Suppressor macrophage treated with lipopolysaccharide for 4 hours (primary cell): ENCODE measurements at regions not wholly inside any gene's neighbourhood (a gene's known extent, or its start where the extent isn't known, plus 50 kb on each side); places are given as distances from the start of the nearest gene placed in this dataset.

ENCODE experiments used
- DNase-seq: peaks from one replicate; pipeline ENCODE4 v3.0.0-alpha.2; 2020

- no peak for DNase-seq
These were observed 882.5 kb downstream of the SLC4A3 start for GRCh38 chr2:220509966-220510365.

GRCh38 chr2:220510668-220511067 lies 883.2 kb downstream of the SLC4A3 start:
- no peak for DNase-seq

GRCh38 chr2:220512419-220512818 lies 885.0 kb downstream of the SLC4A3 start:
- no peak for DNase-seq

- DNase-seq: no peak
These were observed 886.3 kb downstream of the SLC4A3 start for GRCh38 chr2:220513573-220514288.

GRCh38 chr2:220521551-220521950 lies 894.1 kb downstream of the SLC4A3 start:
- DNase-seq: no peak

GRCh38 chr2:220528180-220528675 lies 900.8 kb downstream of the SLC4A3 start:
- no peak for DNase-seq

- DNase-seq: no peak
These were observed 903.8 kb downstream of the SLC4A3 start for GRCh38 chr2:220531216-220531615.

- DNase-seq: no peak
These were observed 906.1 kb downstream of the SLC4A3 start for GRCh38 chr2:220533485-220533884.

- no peak for DNase-seq
These were observed 912.1 kb downstream of the SLC4A3 start for GRCh38 chr2:220539481-220539880.

GRCh38 chr2:220544049-220544448 lies 916.6 kb downstream of the SLC4A3 start:
- no peak for DNase-seq

- DNase-seq: no peak
These were observed 923.7 kb downstream of the SLC4A3 start for GRCh38 chr2:220550995-220551700.

GRCh38 chr2:220552790-220553535 lies 925.5 kb downstream of the SLC4A3 start:
- DNase-seq: no peak

- no peak for DNase-seq
These were observed 928.7 kb downstream of the SLC4A3 start for GRCh38 chr2:220555961-220556630.

GRCh38 chr2:220556658-220557057 lies 929.2 kb downstream of the SLC4A3 start:
- DNase-seq: no peak

GRCh38 chr2:220560192-220560591 lies 932.8 kb downstream of the SLC4A3 start:
- DNase-seq: no peak

- DNase-seq: no peak
These were observed 935.1 kb downstream of the SLC4A3 start for GRCh38 chr2:220562375-220563140.

- no peak for DNase-seq
These were observed 940.9 kb downstream of the SLC4A3 start for GRCh38 chr2:220568296-220568695.

GRCh38 chr2:220569112-220569897 lies 941.9 kb downstream of the SLC4A3 start:
- DNase-seq: no peak

- no peak for DNase-seq
These were observed 945.0 kb downstream of the SLC4A3 start for GRCh38 chr2:220572385-220572784.

- DNase-seq: no peak
These were observed 946.6 kb downstream of the SLC4A3 start for GRCh38 chr2:220574038-220574437.

GRCh38 chr2:220575963-220576362 lies 948.5 kb downstream of the SLC4A3 start:
- no peak for DNase-seq
